GM19240 (cell line): ENCODE measurements at regions not wholly inside any gene's neighbourhood (a gene's known extent, or its start where the extent isn't known, plus 50 kb on each side); places are given as distances from the start of the nearest gene placed in this dataset.

Source experiments
- DNase-seq: peaks from one replicate; pipeline ENCODE4 v3.0.0; 2011; ENCODE audit warnings: low spot score; ENCODE audit not compliant: insufficient read length

GRCh38 chr10:3838460-3839437 lies 53.7 kb upstream of the KLF6 start:
- DNase-seq = no peak

- no peak for DNase-seq
Observed at GRCh38 chr10:3837647-3838459, 52.8 kb upstream of the KLF6 start.

- no peak for DNase-seq
Observed at GRCh38 chr10:3836222-3836820, 51.3 kb upstream of the KLF6 start.

- no peak for DNase-seq
Observed at GRCh38 chr10:3835770-3836169, 50.8 kb upstream of the KLF6 start.

GRCh38 chr10:3834947-3835346 lies 49.9 kb upstream of the KLF6 start:
- DNase-seq = no peak
